HG03342 (cell line): ENCODE measurements at regions not wholly inside any gene's neighbourhood (a gene's known extent, or its start where the extent isn't known, plus 50 kb on each side); places are given as distances from the start of the nearest gene placed in this dataset.

Experiments used
- ATAC-seq: cut with Tn5 transposase; IDR thresholded peaks from one replicate; pipeline ENCODE4 v1.9.1; 2021; ENCODE audit warnings: mild to moderate bottlenecking, moderate library complexity; ENCODE audit not compliant: unreplicated experiment

DNA sequence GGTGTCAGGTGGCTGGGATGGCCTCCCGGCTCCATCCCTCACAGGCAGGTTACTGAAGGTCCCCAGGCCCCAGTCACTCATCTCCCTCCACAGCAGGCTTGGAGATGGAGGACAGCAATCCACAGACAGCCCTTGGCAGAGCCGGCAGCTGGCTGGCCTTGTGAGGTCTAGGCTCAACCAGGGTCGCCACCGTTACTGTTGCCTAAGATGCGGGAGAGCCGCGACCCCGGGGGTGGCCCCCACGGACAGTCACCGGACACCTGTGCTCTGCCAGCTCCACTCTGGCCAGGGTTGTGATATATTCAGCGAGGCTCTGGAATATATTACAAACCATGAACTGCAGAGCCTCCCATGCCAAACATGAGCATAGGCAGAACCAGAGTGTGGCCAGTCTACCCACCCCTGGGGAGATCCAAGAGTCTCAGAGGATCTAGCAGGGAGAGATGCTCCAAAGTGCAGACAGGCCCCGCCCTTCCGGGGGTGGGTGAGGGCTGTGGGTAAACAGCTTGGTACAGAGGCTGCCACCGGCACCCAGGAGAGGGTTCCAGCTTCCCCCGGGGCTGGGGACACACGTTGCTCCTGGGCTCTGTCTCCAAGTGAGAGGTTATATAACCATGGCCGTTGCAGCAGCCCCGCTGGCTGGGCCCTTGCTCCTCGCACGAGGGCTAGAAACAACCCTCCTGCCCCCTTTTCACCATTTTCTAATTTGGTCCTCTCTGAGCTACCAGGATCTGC is 55.9 kb upstream of the DIO3 start:
- no peak for ATAC-seq

DNA sequence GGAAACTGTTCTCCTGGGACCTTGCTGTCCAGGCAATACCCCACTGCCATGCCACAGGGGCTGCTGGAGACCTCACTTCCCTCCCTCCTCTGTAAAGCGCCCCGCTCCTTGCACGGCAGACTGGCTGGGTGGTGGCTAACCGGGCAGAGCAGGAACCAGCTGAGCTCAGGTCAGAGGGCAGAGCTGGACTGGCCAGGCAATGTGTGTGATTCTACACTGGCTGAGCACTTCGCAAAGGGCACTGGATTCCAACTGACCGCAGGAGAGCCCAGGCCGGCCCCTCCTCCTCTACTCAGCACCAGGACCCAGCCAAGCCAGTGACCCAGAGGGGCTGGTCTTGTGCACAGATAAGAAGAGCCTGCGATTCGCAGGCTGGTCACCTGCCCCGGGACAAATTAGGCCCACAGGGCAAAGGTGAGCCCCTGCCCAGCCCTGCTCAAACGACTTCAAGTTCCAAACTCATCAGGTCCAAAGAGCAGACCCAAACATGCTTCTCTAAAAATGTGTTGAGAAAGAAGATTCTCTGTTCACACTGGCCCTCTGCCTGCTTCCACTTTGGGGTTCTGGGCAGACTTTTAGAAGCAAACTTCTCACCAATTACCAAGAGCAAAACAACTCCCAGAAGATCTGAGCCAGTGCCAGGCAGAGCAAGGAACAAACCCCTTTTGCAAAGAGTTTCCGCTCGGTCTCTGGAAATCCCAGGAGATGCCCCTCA is 54.9 kb upstream of the DIO3 start:
- no peak for ATAC-seq

DNA sequence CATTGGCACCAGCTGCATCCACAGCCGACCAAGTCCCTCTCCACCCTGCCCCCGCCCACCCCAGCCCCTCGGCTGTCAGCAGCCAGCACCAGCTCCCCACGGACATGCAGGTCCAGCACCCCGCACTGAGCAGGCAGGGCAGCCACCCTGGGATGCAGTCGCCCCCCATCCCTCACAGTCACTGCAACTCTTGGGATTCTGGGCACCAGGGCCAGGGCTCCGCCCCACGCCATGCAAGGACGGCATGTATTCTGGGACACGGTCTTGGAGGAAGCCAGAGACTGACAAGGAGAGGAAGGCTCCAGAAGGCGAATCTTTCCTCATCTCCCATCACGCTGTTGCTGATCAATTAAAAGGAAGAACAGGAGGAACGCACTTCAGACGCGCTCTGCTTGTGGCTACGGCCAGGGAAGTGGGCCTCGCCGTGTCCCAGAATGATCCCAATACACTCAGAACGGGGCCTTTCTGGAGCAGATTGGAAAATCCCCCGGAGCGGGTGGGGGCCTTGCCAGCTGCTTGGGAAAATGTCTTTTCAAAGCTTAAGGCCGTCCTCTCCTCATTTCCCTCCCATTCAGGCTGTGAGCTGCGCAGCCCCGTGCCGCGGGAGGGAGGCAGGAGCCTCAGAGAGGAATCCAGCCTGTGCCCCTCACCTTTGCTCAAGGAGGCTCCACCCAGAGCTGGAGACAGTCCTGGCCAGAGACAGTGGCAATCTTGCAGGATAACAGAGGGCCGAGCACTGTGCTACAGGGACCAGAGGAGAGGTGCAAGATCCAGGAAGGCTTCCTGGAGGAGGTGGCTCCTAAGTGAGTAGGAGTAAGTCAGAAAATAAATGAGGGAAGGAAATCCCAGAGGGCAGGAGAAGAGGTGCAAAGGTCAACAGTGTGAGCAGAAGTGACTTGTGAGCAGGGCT is 54.1 kb upstream of the DIO3 start:
- ATAC-seq = no peak

DNA sequence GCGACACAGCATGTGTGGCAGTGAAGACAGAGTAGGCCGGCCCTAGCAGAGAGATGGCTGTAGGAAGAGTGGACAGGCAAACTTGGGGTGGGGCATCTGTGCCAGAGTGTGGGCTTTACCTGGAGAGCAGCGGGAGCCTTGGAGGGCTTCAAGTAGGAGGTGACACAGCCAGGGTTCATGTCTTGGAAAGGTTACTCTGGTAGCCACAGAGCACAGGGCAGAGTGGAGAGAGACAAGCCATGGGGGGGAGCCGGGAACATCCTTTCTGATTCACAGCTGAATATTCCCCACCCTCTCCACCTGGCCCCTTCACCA is 53.5 kb upstream of the DIO3 start:
- ATAC-seq = no peak

DNA sequence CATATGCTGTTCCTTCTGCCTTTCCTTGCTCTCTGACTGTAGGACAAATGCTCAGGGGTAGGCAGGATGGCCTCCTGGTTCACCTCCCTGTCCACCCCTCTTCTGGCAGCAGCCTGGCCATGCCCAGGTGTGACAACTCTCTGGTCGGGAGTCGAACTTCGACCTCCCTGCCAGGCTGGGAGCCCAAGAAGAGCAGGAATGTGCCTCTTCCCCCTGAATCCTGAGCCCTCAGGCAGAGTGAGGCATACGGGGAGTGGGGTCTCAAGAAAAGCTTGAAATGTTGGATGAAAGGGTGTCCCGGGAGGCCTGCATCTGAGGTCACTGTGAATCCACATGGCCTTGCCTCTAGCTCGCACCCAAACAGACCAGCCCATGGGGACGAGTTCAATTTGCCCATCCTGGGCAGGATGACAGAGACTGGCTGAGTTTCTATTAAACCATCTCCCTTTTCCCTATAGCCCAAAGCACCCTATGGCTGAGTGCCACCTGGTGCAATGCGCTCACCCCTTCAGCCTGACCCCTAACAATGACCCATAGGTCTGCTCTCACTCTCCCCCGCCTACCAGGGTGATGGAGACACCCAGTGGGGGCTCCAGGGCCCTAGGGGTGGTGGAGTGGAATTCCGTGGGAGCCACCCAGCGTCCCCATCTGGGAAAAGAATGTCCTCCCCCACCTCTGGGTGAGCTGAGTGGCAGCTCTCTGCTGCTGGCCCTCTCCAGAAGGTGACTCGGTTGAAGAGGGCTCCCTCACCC is 52.9 kb upstream of the DIO3 start:
- no peak for ATAC-seq

DNA sequence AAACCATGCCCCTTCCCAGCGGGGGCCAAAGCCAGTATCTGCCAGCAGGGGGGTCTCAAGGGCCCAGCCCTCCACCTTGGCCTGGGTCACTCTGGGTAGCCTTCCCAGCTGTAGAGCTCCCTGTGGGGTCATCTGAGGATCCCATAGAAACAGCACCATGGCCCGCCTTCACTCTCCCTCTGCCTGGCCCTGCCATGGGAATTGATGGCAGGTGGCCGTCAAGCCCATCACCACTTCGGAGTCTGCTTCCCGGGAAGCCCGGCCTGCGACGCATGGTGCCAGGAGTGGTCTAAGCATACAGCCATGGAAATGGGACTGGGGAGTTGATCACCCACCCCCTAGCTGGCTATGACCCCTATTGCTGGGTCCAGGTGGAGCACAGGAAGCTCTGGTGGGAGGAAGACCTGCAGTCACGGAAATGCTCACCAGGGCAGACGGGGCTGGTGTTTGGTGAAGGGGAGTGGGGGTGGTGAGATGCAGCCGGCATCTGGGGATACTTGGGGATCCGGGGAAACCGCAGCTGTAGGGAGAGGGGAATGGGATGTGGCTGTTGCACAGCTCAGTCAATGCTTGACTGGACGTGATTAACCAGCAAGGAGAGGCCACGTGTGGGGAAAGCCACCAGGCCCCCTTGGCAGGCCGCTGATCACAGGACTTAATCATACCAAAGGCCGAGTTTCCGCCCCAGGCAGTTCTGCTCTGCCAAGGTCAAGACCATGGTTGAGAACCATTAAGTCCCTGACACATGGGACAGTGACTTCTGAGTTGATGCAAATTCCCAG is 52.2 kb upstream of the DIO3 start:
- no peak for ATAC-seq

DNA sequence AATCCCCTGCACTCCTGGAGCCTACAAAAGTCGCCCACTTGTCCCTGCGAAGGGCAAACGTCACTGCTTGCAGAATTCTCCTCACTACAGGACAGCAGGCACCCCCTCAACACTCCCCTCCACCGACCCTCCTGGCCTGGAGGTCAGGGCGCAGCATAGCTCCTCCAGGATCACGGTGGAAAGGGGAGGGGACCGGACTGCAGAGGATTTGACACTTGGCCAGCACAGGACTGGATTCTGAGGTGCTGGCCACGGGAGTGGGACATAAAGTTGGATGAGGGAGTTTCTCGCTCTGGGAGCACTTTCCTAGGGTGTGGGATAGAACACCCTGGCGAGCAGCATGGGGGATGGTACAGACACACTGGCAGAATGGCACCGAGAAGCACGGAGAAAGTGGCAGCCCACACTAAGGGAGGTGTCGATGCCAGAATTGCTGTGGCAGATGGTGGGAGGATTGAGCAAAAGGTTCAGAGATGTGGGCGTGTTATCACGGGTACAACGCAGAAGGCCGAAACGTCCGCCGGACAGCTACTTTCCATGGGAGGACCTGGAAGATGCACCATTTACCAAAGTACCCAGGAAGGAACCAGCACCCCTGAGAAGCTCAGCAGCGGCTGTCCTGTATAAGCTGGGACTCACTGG is 51.4 kb upstream of the DIO3 start:
- no peak for ATAC-seq

DNA sequence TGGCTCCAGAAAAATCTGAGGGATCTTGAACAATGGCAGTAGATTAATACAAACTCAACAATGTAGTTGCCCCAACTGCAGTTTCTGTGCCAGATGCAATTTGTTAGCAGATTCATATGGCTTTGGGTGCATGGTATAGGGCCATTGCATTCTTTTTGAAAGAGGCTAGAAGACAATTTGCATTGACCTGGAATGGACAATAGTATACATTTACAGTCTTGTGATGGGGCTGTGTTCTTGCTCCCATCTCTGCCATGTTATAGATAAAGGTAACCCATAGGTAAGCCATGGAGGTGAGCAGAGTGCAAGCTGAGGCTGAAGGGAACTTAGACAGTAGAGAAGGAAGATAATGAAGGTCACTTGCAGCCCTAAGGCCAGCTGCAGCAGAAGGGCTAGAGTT is 50.1 kb upstream of the DIO3 start:
- no peak for ATAC-seq
